ENCODE measurements at regions not wholly inside any gene's neighbourhood (a gene's known extent, or its start where the extent isn't known, plus 50 kb on each side); places are given as distances from the start of the nearest gene placed in this dataset.

- Histone ChIP-seq H3K4me1 (replicated peaks in 1 of 2; ENCODE audit: control insufficient read depth in 2 of 2, insufficient read depth in 2 of 2, low read length in 2 of 2) (no peaks in the 10 kb centered on the region), H3K79me2 (ENCODE audit: control insufficient read depth, insufficient read depth, low read length) (no peaks in the 10 kb centered on the region), H3K27ac (ENCODE audit: extremely low read depth, low read depth, low read length) (no peak overlapping the region), H3K27me3 (ENCODE audit: control insufficient read depth in 2 of 2, insufficient read depth in 2 of 2, low read length in 2 of 2) (no peaks in the 10 kb centered on the region), H3K4me3 (no peak overlapping the region), H3K9ac (ENCODE audit: insufficient read depth in 1 of 2, low read depth in 2 of 2, low read length in 2 of 2) (no peak overlapping the region), H3K9me1 (ENCODE audit: control insufficient read depth, insufficient read depth, low read length) (no peaks in the 10 kb centered on the region), H3K36me3 (ENCODE audit: control insufficient read depth, insufficient read depth, low read length) (no peaks in the 10 kb centered on the region), H3K9me3 (replicated peaks; ENCODE audit: control insufficient read depth, insufficient read depth, low read depth, low read length) (no peaks in the 10 kb centered on the region), H3K4me2 (ENCODE audit: insufficient read depth, low read length) (no peak overlapping the region), H4K20me1 (replicated peaks; ENCODE audit: control insufficient read depth, insufficient read depth, low read length) (no peaks in the 10 kb centered on the region), H2AFZ (ENCODE audit: low read depth, low read length) (no peak overlapping the region)
- TF ChIP-seq THRA (IDR thresholded peaks at IDR 0.05) = no peak
- TF ChIP-seq PML (IDR thresholded peaks at IDR 0.05; ENCODE audit: low read length) = no peak
- no peak for TF ChIP-seq HSF4 (CRISPR knock-in tag; IDR thresholded peaks at IDR 0.05; ENCODE audit: borderline replicate concordance)
- TF ChIP-seq MECOM (CRISPR knock-in tag; IDR thresholded peaks at IDR 0.05) = no peak
- TF ChIP-seq TCF15 (CRISPR knock-in tag; IDR thresholded peaks at IDR 0.05) = no peak
- TF ChIP-seq ZHX1 (conservative IDR thresholded peaks at IDR 0.05; ENCODE audit: low read length) = no peak
- no peak for TF ChIP-seq ZNF395 (CRISPR knock-in tag; IDR thresholded peaks at IDR 0.05)
- no peak for TF ChIP-seq SMARCB1 (IDR thresholded peaks at IDR 0.05; ENCODE audit: insufficient read length, low read depth)
- no peak for TF ChIP-seq E2F1 (CRISPR knock-in tag; IDR thresholded peaks at IDR 0.05)
- CTCF ChIA-PET (ENCODE audit: low intra/inter-chr PET ratio) = no interaction called here
- BruUV-seq (replicated peaks) = no TSS peak
- in situ Hi-C loops (cut with MboI) (no loop called here), intact Hi-C loops (cut with micrococcal nuclease) (no loop called here)
- ATAC-seq (no peak), FAIRE-seq (no peak), DNase-seq (ENCODE audit: extremely low read depth in 1 of 4, low spot score in 3 of 4) (no peak)
- POLR2A ChIA-PET = no interaction called here
Measured at GRCh38 chrX:45347877-45348276, 147.2 kb upstream of the DIPK2B start.
